ENCODE measurements at regions not wholly inside any gene's neighbourhood (a gene's known extent, or its start where the extent isn't known, plus 50 kb on each side); places are given as distances from the start of the nearest gene placed in this dataset.

DNA sequence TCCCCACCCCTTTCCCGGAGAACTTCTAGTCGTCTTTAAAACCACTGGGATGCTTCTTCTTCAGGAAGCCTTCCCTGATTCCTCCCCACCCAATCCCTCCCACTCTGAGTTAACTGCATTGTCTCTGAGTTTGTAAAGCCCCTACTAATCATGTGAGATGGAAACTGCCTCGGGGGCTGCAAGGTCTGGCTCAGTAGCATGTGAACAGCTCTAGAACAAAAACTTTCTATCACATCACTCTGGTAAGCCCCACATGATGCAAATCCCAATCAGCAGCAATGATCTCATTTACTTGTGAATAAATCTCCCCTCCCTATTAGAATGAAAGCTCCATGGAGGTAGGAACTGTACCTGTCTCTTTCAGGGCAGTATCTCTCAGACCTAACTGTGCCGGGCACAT lies 141.0 kb upstream of the JUN start:
- TF ChIP-seq POLR2A (IDR thresholded peaks at IDR 0.05): no peak
- TF ChIP-seq, protein P1, sequence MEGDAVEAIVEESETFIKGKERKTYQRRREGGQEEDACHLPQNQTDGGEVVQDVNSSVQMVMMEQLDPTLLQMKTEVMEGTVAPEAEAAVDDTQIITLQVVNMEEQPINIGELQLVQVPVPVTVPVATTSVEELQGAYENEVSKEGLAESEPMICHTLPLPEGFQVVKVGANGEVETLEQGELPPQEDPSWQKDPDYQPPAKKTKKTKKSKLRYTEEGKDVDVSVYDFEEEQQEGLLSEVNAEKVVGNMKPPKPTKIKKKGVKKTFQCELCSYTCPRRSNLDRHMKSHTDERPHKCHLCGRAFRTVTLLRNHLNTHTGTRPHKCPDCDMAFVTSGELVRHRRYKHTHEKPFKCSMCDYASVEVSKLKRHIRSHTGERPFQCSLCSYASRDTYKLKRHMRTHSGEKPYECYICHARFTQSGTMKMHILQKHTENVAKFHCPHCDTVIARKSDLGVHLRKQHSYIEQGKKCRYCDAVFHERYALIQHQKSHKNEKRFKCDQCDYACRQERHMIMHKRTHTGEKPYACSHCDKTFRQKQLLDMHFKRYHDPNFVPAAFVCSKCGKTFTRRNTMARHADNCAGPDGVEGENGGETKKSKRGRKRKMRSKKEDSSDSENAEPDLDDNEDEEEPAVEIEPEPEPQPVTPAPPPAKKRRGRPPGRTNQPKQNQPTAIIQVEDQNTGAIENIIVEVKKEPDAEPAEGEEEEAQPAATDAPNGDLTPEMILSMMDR (IDR thresholded peaks at IDR 0.05): no peak
